GM21390 (cell line): ENCODE measurements at regions not wholly inside any gene's neighbourhood (a gene's known extent, or its start where the extent isn't known, plus 50 kb on each side); places are given as distances from the start of the nearest gene placed in this dataset.

Source experiments
- ATAC-seq: cut with Tn5 transposase; IDR thresholded peaks from one replicate; pipeline ENCODE4 v1.9.1; 2021; ENCODE audit not compliant: unreplicated experiment

DNA sequence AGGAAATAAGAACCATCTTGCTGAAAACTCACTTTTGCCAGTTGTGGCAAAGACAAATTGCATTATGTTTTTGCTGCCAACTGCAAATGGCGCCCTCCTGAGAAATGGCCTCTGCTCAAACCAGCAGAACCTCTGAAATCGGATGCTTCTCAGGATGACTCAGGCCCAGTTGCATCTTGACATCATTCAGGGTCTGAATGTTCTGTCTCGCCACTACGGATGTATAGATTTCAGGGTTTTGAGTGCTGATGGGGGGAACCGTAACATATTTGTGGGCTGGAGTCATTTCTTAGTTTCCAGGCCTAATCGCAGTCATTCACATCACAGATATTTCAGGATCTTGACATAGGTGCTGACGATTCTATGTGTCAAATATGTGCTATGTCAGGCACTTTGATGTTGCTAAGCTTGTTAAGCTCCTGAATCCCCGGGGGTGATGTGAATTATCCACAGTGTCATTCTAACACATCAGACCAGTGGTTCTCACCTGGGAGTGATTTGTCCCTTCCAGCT lies 207.1 kb downstream of the NFATC2 start:
- no peak for ATAC-seq

DNA sequence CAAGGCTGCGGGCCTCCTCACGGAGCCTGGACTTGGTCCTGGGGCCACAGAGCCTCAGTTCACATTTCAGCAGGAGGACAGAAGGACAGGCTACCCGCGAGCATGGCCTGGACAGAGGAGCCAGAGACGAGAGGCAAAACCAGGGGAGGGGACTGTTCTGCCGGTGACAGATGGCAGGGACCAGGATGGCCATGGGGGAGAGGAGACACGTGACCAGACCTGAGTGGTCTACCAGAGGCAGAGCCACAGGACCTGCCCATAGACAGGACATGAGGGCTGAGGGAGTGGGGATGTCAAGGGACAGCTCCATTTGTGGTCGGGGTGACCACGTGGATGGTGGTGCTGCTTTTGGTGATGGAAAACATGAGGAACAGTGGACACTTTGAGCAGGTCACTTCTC lies 207.9 kb downstream of the NFATC2 start:
- ATAC-seq: no peak

DNA sequence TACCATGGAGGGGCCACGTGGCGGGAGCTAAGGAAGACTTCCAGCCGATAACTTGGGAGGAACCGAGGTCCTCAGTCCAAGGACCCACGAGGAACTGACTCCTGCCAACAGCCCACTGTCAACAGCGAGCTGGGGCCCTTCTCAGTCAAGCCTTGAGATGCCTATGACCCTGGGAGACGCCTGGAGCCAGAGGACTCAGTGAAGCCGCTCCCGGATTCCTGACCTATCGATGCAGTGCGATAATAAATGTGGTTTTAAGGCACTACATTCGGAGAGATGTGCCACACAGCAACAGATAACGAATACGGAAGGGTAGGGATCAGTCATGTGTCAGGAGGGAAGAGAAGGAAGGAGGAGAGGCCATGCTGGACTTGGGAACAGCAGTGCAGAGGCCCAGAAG lies 208.5 kb downstream of the NFATC2 start:
- no peak for ATAC-seq

DNA sequence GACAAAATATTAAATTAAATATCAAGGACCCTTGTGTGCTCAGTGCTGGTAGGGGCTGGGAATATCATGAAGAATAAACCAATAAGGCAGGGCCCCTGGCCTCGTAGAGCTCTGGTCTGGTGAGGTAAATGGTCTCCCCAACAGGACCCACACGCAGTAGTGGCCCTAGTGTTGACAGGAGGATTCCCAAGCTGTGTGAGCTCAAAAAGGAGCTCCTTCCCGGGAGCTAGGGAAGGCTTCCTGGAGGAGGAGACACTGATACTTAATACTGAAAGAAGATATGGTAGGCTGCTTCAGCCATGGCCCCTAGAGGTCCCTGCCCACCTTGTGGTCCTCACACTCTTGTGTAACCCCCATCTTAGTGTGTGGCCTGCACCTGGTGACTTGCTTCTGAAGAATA lies 209.1 kb downstream of the NFATC2 start:
- no peak for ATAC-seq

DNA sequence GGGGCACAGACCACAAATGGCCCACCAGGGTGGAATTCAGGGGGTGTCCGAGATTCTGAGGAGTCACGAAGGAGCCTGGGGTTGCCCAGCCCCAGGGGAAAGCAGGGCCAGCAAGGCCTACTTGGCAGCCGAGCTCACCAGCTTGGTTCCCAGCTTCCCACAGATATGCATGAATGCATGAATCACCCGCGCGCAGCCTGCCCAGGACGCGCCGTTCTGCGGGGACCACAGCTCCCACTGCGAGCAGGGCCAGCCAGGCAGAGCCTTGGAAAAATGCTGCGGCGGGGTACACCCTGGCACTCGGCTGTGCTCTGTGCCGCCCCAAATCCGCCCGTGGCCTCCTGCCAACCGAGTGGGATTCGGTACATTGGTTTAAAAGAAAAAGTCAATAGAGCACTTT lies 211.0 kb downstream of the NFATC2 start:
- ATAC-seq: no peak

DNA sequence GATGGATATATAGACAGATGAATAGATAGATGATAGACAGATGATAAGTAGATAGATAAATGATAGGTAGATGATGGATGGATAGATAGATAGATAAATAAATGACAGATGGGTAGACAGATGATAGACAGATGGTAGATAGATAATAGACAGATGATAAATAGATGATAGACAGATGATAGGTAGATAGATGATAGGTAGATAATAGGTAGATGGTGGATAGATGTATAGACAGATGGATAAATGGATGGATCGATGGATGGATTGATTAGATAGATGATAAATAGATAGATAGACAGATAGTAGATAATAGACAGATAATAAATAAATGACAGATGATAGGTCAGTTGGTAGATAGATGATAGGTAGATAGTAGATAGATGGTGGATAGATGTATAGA lies 212.7 kb downstream of the NFATC2 start:
- ATAC-seq: no peak

DNA sequence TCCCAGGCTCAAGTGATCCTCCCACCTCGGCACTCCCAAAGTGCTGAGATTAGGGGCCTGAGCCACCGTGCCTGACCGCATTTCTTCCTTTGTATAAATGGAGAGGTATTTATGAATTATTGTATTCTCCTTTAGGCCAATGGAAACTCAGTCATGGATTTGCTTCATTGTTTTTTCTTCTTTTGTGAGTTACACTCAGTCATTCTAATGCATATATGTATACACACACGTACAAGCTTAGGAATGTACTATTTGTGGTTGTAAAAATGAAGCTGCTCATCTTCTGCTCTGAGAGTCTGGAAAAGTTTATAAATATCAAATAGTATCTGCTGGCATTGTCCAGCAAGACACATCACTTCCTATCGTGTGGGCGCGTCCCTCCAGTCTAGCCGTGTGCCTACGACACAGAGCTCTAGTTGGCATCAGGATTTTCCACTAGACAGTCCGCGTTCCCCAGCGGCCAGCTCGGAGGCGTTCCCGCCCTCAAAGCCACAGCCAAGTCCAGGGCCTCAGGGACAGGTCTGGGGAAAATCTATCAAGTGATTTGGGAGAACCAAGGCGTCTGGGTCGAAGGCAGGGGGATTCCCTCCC lies 215.2 kb downstream of the NFATC2 start:
- no peak for ATAC-seq

DNA sequence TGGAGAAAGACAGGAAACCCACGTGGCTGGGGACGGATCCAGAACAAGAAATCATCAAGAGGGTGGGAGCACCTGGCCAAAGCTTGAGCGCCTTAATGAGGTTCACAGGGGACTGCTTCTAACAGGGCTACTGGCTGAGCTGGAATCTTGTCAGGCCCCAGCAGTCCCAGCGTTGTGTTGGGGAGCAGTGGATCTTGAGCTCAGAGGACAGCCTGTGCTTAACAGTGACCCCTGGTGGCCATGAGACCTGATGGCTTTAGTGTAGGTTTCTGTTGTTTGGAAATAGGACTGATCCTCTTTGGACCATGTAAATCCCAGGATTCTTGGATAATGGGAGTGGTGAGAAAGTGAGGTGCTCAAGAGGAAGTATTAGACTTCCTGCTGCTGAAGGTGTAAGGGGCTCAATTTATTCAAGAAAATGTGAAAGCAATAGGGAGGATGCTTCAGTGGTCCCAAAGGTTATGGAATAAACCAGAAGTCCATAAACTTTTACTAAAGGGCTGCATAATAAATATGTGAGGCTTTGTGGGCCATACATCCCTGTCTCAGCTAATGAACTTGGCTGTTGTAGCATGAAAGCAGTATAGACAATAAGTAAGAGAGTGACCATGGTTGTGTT lies 216.2 kb downstream of the NFATC2 start:
- ATAC-seq: no peak

DNA sequence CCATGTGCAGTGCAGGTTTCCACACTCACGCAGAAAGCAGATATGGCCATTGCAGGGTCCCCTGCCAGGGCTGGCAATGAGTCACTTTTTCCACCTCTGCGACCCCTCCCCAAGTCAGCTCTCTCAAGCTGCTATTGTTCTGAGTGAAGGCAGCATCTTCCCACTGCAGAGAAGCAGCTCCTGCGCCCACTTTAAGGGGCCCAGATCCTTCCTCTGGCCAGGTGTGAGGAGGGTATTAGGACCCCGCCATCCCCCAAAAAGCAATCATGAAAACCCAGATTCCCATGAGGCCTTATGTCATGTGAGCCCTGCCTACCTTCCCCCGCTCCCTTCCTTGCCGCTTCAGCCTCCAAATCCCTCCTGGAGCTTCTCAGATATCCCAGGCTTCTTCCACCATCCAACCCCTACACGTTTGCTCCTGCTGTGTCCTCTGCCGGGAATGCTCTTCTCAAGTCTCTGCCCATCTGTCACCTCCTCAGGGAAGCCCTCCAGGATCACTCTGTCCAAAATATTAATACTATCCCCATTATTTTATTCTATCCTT lies 220.3 kb downstream of the NFATC2 start:
- no peak for ATAC-seq

DNA sequence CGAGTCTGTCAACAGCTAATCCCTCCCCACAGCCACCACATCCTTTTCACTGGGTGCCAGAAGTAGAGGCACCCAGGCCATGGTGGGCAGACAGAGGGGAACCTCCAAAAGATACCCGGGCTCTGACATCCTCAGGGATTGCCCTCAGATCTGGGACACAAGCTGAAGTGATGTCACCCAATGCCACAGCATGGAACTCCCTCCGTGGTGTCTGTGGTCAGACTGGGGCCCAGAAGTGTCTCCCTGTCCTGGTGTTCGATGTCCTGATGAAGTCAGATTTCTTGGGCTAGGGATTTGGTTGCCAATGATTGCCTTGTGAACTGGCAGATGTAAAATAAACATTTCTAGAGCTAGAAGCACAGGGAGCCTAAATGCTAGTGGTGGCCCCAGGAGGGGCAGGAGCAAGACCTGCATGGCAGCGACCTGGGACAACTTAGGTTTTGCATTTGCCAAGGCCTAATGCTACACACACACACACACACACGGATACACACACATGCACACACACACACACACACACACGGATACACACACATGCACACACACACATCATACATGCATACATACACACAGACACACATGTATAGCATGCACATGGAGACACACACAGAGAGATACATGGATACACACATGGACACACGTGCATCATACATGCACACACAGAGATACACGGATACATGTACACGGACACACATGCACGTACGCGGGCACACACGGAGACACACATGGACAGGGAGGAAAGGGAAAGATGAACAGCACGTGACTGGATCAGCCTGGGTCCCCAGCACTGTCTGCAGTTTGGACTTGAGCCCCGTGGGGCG lies 221.0 kb downstream of the NFATC2 start:
- no peak for ATAC-seq

DNA sequence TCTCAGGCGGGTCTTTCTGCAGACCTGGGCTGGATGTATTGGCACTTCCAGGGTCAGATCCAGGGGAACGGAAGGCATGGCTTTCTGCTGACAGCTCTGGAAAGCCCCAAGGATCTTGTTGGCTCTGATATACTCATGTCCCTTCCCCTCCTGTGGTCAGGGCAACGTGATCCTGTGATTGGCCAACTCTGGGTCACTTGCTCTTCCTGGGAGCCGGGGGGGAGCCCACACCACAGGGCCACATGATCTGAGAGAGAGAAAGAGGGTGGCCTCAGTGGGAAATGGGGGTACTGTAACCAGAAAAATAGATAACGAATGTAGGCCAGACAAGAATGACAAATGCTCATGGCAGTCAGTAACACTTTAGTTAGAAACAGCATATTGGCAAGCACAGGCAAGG lies 223.0 kb downstream of the NFATC2 start:
- ATAC-seq: no peak

DNA sequence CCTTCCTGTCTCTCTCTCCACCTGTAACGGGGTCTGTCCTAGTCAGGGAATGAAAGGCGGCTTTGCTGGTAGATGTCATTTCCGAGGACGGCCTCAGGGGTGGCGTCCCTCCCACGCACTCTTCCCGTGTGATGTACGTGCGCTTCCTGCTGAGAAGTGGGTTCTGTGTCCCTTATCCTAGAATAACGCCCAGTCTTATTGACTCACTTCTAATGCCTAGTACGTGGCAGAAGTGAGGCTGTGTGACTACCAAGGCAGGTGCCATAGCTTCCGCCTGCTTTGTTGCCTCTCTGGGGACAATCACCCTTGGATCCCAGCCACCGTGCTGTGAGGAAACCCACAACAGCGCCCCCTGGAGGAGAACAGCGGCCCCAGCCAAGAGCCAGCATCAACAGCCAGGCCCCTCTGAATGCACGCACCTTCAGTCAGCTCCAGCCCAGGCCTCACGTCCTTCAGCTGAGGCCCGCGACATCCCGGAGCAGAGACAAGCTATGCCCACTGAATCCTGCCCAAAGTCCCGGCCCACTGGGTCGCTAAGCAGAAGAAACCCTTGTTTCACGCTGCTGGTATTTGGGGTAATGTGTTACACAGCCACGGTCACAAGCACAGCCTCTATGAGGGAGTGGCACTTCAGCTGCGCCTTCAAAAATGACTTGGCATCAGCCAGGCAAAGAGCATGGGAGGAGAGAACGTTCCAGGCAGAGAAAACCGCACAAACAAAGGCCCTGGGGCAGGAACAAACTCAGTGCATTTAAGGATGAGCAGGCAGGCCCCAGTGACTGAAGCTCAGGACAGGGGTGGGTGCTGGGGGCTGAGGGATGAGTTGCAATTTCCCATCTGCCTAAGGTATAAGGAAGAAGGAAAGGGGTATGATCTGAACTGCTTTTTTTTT lies 224.2 kb downstream of the NFATC2 start:
- no peak for ATAC-seq

DNA sequence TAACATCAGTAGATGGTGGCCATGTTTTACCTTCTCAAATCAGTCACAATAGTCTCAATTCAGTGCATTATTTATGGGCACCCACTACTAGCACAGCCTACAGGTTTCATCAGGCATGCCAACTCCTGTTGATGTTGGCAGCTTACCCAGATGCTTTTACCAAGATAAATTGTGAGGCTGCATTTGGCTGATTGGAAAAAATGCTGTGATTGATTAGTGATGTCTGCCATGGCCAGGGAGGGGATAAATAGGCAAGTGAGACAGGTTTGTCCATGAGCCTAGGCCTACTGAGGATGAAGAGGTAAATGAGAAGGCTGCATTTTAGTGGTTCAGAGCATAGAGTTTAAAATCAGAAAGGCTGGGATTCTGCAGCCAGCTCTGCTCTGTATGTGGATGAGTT lies 227.1 kb downstream of the NFATC2 start:
- ATAC-seq: no peak

DNA sequence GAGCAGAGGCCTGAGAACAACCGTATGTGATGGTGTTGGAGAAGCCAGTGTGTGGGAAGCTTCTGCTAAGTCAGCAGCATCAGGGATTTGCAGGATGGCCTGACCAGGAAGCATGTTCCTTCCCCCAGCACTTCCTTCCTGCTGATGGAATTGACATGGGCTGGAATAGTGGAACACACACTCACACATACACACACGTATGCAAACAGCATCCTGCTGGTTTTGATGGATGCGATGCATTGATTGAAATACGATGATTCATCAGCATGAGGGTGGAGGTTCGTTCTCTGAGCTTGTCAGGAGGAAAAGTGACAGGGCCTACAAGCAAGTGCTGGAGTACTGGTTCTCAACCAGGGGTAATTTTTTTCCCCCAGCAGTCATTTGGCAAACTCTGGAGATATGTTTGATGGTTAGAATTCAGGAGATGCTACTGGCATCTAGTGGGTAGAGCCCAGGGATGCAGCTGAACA lies 229.1 kb downstream of the NFATC2 start:
- ATAC-seq: no peak

DNA sequence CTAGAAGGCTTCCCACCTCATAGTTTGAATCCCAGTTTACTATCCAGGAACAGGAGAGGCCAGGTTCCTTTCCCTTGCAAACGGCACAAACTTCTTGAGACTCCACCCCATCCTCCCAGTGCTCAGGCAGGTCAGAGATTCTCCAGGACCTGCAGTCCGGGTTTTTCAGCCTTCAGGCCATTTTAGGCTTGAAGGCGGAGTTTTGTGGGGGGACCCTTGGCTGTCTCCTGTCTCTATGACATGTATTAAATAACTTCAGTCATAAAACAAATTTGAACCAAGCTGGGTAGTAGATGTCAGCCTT lies 230.1 kb downstream of the NFATC2 start:
- no peak for ATAC-seq

DNA sequence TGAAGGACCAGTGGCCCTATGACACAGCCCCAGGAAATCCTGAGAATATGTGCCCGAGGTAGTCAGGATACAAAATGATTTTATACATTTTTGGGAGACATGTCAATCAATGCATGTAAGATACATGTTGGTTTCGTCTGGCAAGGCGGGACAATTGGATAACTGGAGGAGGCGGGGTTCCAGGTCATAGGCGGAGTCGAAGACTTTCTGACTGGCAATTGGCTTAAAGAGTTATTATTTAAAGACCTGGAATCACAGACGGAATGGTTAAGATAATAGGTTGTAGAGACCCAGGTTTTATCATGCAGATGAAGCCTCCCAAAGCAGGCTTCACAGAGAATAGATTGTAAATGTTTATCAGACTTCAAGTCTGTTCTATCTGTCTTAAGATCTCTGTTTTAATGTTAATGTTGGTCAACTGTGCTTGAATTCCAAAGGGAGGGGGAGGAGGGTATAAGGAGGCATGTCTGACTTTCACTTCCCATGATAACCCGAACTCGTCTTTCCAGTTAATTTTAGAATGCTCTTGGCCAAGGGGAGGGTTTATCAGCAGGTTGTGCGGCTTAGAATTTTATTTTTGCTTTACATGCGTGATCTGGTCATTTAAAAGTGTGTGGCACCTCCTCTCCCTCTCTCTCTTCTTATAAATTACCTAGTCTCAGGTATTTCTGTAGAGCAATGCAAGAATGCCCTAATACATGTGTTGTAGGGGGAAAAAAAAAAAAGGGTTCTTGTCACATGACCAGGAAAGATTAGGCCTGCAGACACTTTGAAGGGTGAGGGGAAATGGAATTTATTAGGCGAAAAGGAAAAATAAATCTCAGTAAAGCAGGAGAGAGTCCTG lies 230.7 kb downstream of the NFATC2 start:
- no peak for ATAC-seq

DNA sequence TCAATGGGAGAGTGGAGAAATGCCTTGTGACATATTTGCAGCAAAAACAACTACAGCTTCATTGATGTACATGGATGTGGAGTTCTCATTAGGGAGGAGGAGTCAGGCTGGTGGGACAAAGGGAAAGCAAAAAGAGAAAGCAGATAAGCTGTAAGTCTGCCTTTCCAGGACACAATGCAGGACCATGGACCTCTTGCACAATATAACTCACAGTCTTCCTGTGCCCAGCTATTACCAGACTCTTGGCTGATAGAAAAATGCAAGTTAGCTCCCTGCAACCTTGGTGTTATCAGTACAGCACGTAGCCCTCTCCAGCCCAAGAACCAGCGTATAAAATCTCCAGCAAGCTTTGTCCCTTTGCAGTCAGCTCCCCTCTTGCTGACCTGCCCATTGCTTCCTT lies 232.3 kb downstream of the NFATC2 start:
- ATAC-seq: no peak

DNA sequence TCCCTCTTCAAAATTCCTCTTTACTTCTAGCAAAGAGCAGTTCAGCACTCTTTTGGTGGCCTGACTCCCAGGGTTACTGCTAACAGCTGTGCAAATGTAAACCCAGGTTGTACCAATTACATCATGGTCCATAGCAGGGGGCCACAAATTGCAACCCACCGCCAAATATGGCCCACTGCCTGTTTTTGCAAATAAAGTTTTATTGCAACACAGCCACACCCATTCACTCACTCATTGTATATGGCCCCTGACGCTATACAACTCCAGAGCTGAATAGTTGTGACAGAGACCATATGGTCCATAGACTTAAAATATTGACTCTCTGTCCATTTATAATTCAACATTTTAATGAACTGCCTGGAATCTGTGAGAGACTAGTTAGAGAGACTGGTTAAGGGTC lies 233.4 kb downstream of the NFATC2 start:
- ATAC-seq: no peak

DNA sequence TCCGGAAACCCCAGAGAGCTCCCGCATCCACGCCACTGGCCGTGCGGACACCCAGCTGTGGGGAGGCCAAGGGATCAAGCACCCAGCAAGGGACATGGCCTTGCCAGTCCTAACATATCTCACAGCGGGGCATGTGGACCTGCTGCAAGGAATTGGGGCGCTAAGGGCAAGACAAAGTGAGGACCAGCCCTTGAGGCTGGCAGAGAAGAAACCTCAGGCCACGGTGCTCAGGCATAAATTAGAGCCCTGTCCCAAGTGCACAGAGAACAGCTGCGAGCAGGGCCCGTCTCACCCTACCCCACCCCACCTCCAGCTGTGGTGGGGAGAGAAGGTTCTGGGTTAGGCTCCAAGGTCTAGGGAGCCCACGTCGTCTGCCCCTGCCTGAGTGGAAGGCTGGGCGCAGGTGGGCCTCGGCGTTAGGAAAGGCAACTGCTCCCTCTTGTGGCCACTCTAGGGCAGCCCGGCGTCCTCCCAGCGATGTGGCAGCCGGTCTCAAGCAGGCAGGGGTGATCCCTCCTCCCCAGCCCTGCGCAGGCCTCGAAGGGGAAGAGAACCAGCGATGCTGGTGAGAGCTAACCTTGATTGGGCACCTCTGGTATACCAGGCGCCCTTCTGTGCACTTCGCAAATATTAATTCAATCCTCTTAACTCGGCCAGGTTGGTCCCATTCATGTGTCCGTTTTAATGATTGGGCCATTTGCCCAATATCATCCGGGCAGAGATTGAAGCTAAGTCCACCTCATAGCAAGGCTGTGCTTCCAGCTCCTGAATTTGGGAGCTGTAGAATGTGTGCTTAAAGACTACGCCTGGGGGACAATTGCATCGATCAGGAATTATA lies 235.8 kb downstream of the NFATC2 start:
- ATAC-seq: peak; percentile 81
